Activated T-cell treated with anti-CD3 and anti-CD28 coated beads for 48 hours (primary cell): ENCODE measurements at regions not wholly inside any gene's neighbourhood (a gene's known extent, or its start where the extent isn't known, plus 50 kb on each side); places are given as distances from the start of the nearest gene placed in this dataset.
"Not testable (repeated sequence)": the region's sequence is repeated elsewhere in the genome, so short reads cannot be mapped to it uniquely, and the experiment has no call there.

Source experiments
- DNase-seq: peaks from one replicate; pipeline ENCODE4 v3.0.0-alpha.2; 2020; ENCODE audit warnings: low read depth

- no peak for DNase-seq
Observed at GRCh38 chr6:27742833-27743573, 169.2 kb downstream of the OR2B2 start.

- not testable (repeated sequence) for DNase-seq
Observed at GRCh38 chr6:27739902-27740301, 172.3 kb downstream of the OR2B2 start.

GRCh38 chr6:27736686-27737085, 175.5 kb downstream of the OR2B2 start:
- DNase-seq: no peak

- DNase-seq: no peak
Observed at GRCh38 chr6:27728442-27728841, 183.8 kb downstream of the OR2B2 start.

- peak; percentile 11 for DNase-seq
Observed at GRCh38 chr6:27726619-27727023, 185.6 kb downstream of the OR2B2 start.

- peak; percentile 33 for DNase-seq
Observed at GRCh38 chr6:27720607-27721580, 191.3 kb downstream of the OR2B2 start.

GRCh38 chr6:27719039-27719438, 193.2 kb downstream of the OR2B2 start:
- not testable (repeated sequence) for DNase-seq

- no peak for DNase-seq
Observed at GRCh38 chr6:27706431-27706830, 205.8 kb downstream of the OR2B2 start.

GRCh38 chr6:27700337-27700736, 211.9 kb downstream of the OR2B2 start:
- no peak for DNase-seq

- DNase-seq: no peak
Observed at GRCh38 chr6:27694547-27694874, 217.7 kb downstream of the OR2B2 start.

- DNase-seq: no peak
Observed at GRCh38 chr6:27693766-27694546, 218.2 kb downstream of the OR2B2 start.

GRCh38 chr6:27692133-27692532, 219.2 kb upstream of the ZNF184 start:
- DNase-seq: not testable (repeated sequence)

GRCh38 chr6:27688014-27688586, 215.2 kb upstream of the ZNF184 start:
- peak; percentile 75 for DNase-seq

GRCh38 chr6:27687154-27688013, 214.5 kb upstream of the ZNF184 start:
- DNase-seq: peak; percentile 80

GRCh38 chr6:27685279-27685678, 212.4 kb upstream of the ZNF184 start:
- DNase-seq: no peak

- peak; percentile 61 for DNase-seq
Observed at GRCh38 chr6:27684264-27685211, 211.6 kb upstream of the ZNF184 start.

GRCh38 chr6:27679964-27680694, 207.2 kb upstream of the ZNF184 start:
- no peak for DNase-seq

- DNase-seq: no peak
Observed at GRCh38 chr6:27679308-27679963, 206.5 kb upstream of the ZNF184 start.

- no peak for DNase-seq
Observed at GRCh38 chr6:27678469-27678868, 205.6 kb upstream of the ZNF184 start.
